ENCODE measurements at regions not wholly inside any gene's neighbourhood (a gene's known extent, or its start where the extent isn't known, plus 50 kb on each side); places are given as distances from the start of the nearest gene placed in this dataset.

- TF ChIP-seq CSRNP3 (CRISPR knock-in tag; IDR thresholded peaks at IDR 0.05) (no peak), ARNTL (CRISPR knock-in tag; IDR thresholded peaks at IDR 0.05; ENCODE audit: borderline replicate concordance, low read depth) (no peak), OSR1 (CRISPR knock-in tag; IDR thresholded peaks at IDR 0.05) (no peak), TCF4 (CRISPR knock-in tag; IDR thresholded peaks at IDR 0.05; ENCODE audit: borderline replicate concordance) (no peak), GLIS3 (CRISPR knock-in tag; IDR thresholded peaks at IDR 0.05) (no peak), BACH2 (CRISPR knock-in tag; IDR thresholded peaks at IDR 0.05; ENCODE audit: borderline replicate concordance) (no peak), ZNF8 (CRISPR knock-in tag; IDR thresholded peaks at IDR 0.05) (no peak)
Measured at GRCh38 chr5:124276166-124276565, 470.3 kb downstream of the ZNF608 start (continued).

GRCh38 chr5:124274949-124275348 lies 471.5 kb downstream of the ZNF608 start:
- ATAC-seq, result no peak
- no peak for TF ChIP-seq OSR1 (CRISPR knock-in tag; IDR thresholded peaks at IDR 0.05)
- no peak for TF ChIP-seq ZNF70 (CRISPR knock-in tag; IDR thresholded peaks at IDR 0.05)
- TF ChIP-seq ZNF8 (CRISPR knock-in tag; IDR thresholded peaks at IDR 0.05), result no peak
- no peak for TF ChIP-seq TSHZ2 (CRISPR knock-in tag; IDR thresholded peaks at IDR 0.05)
- TF ChIP-seq ARNTL (CRISPR knock-in tag; IDR thresholded peaks at IDR 0.05; ENCODE audit: borderline replicate concordance, low read depth), result no peak
- no peak for TF ChIP-seq PPARA (CRISPR knock-in tag; IDR thresholded peaks at IDR 0.05; ENCODE audit: borderline replicate concordance)
- no peak for TF ChIP-seq ZFP3 (CRISPR knock-in tag; IDR thresholded peaks at IDR 0.05)
- no peak for TF ChIP-seq TOX (CRISPR knock-in tag; IDR thresholded peaks at IDR 0.05; ENCODE audit: borderline replicate concordance)
- TF ChIP-seq SNAI2 (CRISPR knock-in tag; IDR thresholded peaks at IDR 0.05), result no peak
- no peak for TF ChIP-seq POU6F1 (CRISPR knock-in tag; IDR thresholded peaks at IDR 0.05; ENCODE audit: borderline replicate concordance, low read depth)
- no peak for TF ChIP-seq CSRNP3 (CRISPR knock-in tag; IDR thresholded peaks at IDR 0.05)
- no peak for TF ChIP-seq RARB (CRISPR knock-in tag; IDR thresholded peaks at IDR 0.05)
- TF ChIP-seq ESRRG (CRISPR knock-in tag; IDR thresholded peaks at IDR 0.05), result no peak
- TF ChIP-seq ZNF565 (CRISPR knock-in tag; conservative IDR thresholded peaks at IDR 0.05; ENCODE audit: low read depth), result no peak
- TF ChIP-seq PATZ1 (CRISPR knock-in tag; IDR thresholded peaks at IDR 0.05; ENCODE audit: borderline replicate concordance), result no peak
- no peak for TF ChIP-seq CREB5 (CRISPR knock-in tag; IDR thresholded peaks at IDR 0.05; ENCODE audit: low read depth)
- no peak for TF ChIP-seq ZFP30 (CRISPR knock-in tag; IDR thresholded peaks at IDR 0.05)
- TF ChIP-seq ZC3H10 (CRISPR knock-in tag; IDR thresholded peaks at IDR 0.05), result no peak
- TF ChIP-seq GLIS3 (CRISPR knock-in tag; IDR thresholded peaks at IDR 0.05), result no peak
- no peak for TF ChIP-seq CSDC2 (CRISPR knock-in tag; IDR thresholded peaks at IDR 0.05)
